GM12878 (cell line): ENCODE measurements at regions not wholly inside any gene's neighbourhood (a gene's known extent, or its start where the extent isn't known, plus 50 kb on each side); places are given as distances from the start of the nearest gene placed in this dataset.

Experiments used
- ATAC-seq: fragments of 200-7000 bp; cut with Tn5 transposase; 3 replicates; pipeline ENCODE4 v1.9.1; 2020; ENCODE audit warnings: mild to moderate bottlenecking, moderate library complexity
- BruUV-seq: library from RNA; stranded (reverse); fragments of 400-500 nt; replicated peaks from 2 replicates; lab custom pipeline; 2021; lab: Mats Ljungman, UMichigan
- CTCF ChIA-PET: fragments of 300-600 bp; sonication (Branson Sonifier 250); formaldehyde crosslinking; extraction: SDS; loops from one replicate; lab custom pipeline; 2021; ENCODE audit warnings: inconsistent platforms; lab: Yijun Ruan, JAX
- POLR2A ChIA-PET: fragments of 350-600 bp; formaldehyde crosslinking; extraction: SDS; loops from one replicate; lab custom pipeline; 2021; ENCODE audit warnings: inconsistent platforms; lab: Charles Lee
- RAD21 ChIA-PET: fragments of 300-600 bp; sonication (Branson Sonifier 250); formaldehyde crosslinking; loops from one replicate; lab custom pipeline; 2023; ENCODE audit warnings: antibody characterized with exemption; ENCODE audit not compliant: unreplicated experiment; lab: Charles Lee
- SMC1A ChIA-PET: fragments of 300-600 bp; sonication (Branson Sonifier 250); formaldehyde crosslinking; loops from one replicate; lab custom pipeline; 2023; ENCODE audit not compliant: unreplicated experiment, uncharacterized antibody; lab: Charles Lee
- DNase-seq: peaks from one replicate; pipeline ENCODE4 v3.0.0-alpha.2; 2011; ENCODE audit warnings: low read depth, low spot score
- FAIRE-seq: peaks from 3 replicates; lab custom pipeline; 2011; peaks lifted over from hg19 to GRCh38; lab: Jason Lieb, UNC
- H2AFZ ChIP-seq: 2 replicates; pipeline ENCODE4 v1.6.0; 2011; ENCODE audit warnings: low read depth, low read length, control low read depth; ENCODE audit not compliant: control insufficient read depth
- H3K27ac ChIP-seq: 2 replicates; pipeline ENCODE4 v1.5.1; 2011; ENCODE audit warnings: control low read depth; ENCODE audit not compliant: control insufficient read depth, insufficient read depth
- H3K27me3 ChIP-seq, 2 experiments: replicated peaks in 1 of 2; 2 replicates each; pipeline versions ENCODE4 v1.6.0 to v1.6.1; 2011; ENCODE audit warnings: low read length in 1 of 2; ENCODE audit not compliant: control insufficient read depth in 2 of 2, insufficient read depth in 2 of 2
- H3K36me3 ChIP-seq, 2 experiments: 2 replicates each; pipeline ENCODE4 v1.5.1; 2011; ENCODE audit warnings: low read length in 1 of 2; ENCODE audit not compliant: control insufficient read depth in 2 of 2, insufficient read depth in 2 of 2
- H3K4me1 ChIP-seq: 2 replicates; pipeline ENCODE4 v1.6.1; 2011; ENCODE audit warnings: mild to moderate bottlenecking, low read length, moderate library complexity, mixed read lengths; ENCODE audit not compliant: control insufficient read depth, insufficient read depth
- H3K4me2 ChIP-seq: 2 replicates; pipeline ENCODE4 v1.6.0; 2011; ENCODE audit warnings: control low read depth; ENCODE audit not compliant: control insufficient read depth, insufficient read depth
- H3K4me3 ChIP-seq: fragments of 200-600 bp; sonication (generic); 2 replicates; pipeline ENCODE4 v1.5.1; 2016
- H3K79me2 ChIP-seq: 2 replicates; pipeline ENCODE4 v1.6.0; 2011; ENCODE audit warnings: low read length; ENCODE audit not compliant: control insufficient read depth, insufficient read depth
- H3K9ac ChIP-seq: 2 replicates; pipeline ENCODE4 v1.8.0; 2011; ENCODE audit warnings: low read length, control low read depth, mixed read lengths; ENCODE audit not compliant: control insufficient read depth, insufficient read depth
- H3K9me3 ChIP-seq: replicated peaks from 3 replicates; pipeline ENCODE4 v1.5.1; 2011; ENCODE audit warnings: mild to moderate bottlenecking, low read length; ENCODE audit not compliant: control insufficient read depth, insufficient read depth
- H4K20me1 ChIP-seq: 2 replicates; pipeline ENCODE4 v1.6.0; 2011; ENCODE audit not compliant: control insufficient read depth, insufficient read depth
- BACH1 ChIP-seq: fragments of 450-650 bp; IDR thresholded peaks from 2 replicates; pipeline ENCODE4 v1.6.1; 2017; ENCODE audit warnings: mild to moderate bottlenecking, borderline replicate concordance
- CBFB ChIP-seq: IDR thresholded peaks from 2 replicates; pipeline ENCODE4 v1.6.1; 2016; ENCODE audit warnings: antibody characterized with exemption, low read depth
- EGR1 ChIP-seq, 2 experiments: IDR thresholded peaks; 1 replicate in 1 of 2; 2 replicates in 1 of 2; pipeline ENCODE4 v1.6.1; 2011 to 2012; ENCODE audit warnings: low read depth in 2 of 2, low read length in 2 of 2, borderline replicate concordance in 1 of 2, mild to moderate bottlenecking in 1 of 2, moderate library complexity in 1 of 2
- FOS ChIP-seq: IDR thresholded peaks from 3 replicates; pipeline ENCODE4 v1.6.1; 2011; ENCODE audit warnings: borderline replicate concordance; ENCODE audit not compliant: insufficient read length; ENCODE audit errors: extremely low read depth
- KDM1A ChIP-seq: fragments of 200-600 bp; sonication (generic); IDR thresholded peaks from 2 replicates; pipeline ENCODE4 v1.6.1; 2016; ENCODE audit warnings: borderline replicate concordance
- PAX5 ChIP-seq: IDR thresholded peaks from 2 replicates; pipeline ENCODE4 v1.6.1; 2011; ENCODE audit warnings: low read depth, low read length, borderline replicate concordance
- PAX8 ChIP-seq: fragments of 450-650 bp; IDR thresholded peaks from 2 replicates; pipeline ENCODE4 v1.6.1; 2017; ENCODE audit warnings: mild to moderate bottlenecking, moderate library complexity
- POLR2A ChIP-seq: IDR thresholded peaks from 2 replicates; pipeline ENCODE4 v1.6.1; 2011; ENCODE audit warnings: low read depth, mild to moderate bottlenecking, low read length
- SMAD1 ChIP-seq: fragments of 450-650 bp; IDR thresholded peaks from 2 replicates; pipeline ENCODE4 v1.6.1; 2018; ENCODE audit warnings: mild to moderate bottlenecking, low read depth; ENCODE audit not compliant: partially characterized antibody
- SP1 ChIP-seq: IDR thresholded peaks from one replicate; pipeline ENCODE4 v1.6.1; 2011; ENCODE audit warnings: low read depth, low read length
- TAF1 ChIP-seq: IDR thresholded peaks from 2 replicates; pipeline ENCODE4 v1.6.1; 2011; ENCODE audit warnings: mild to moderate bottlenecking, low read depth, low read length, borderline replicate concordance
- TBL1XR1 ChIP-seq: IDR thresholded peaks from 2 replicates; pipeline ENCODE4 v1.6.1; 2012; ENCODE audit warnings: low read depth, low read length, improper control_type of control experiment
- TCF12 ChIP-seq: IDR thresholded peaks from 2 replicates; pipeline ENCODE4 v1.6.1; 2011; ENCODE audit warnings: low read depth, mild to moderate bottlenecking, low read length
- TCF7 ChIP-seq: IDR thresholded peaks from 2 replicates; pipeline ENCODE4 v1.6.1; 2014; ENCODE audit warnings: antibody characterized with exemption, borderline replicate concordance
- WGBS: methylation state at CpG from one replicate; pipeline ENCODE4 v1.1.6; 2016; ENCODE audit warnings: low lambda C conversion rate; ENCODE audit not compliant: insufficient replicate concordance, insufficient coverage; ENCODE audit errors: missing lambda C conversion rate; 5-methylcytosine and 5-hydroxymethylcytosine counted together
- in situ Hi-C: fragments of 300-500 bp; cut with MboI; formaldehyde crosslinking; loops from 9 replicates; pipeline ENCODE4 v1.14.3; 2018; ENCODE audit warnings: mixed read lengths
- intact Hi-C: fragments of 100-400 bp; cut with micrococcal nuclease; formaldehyde crosslinking; loops from one replicate; pipeline ENCODE4 v1.14.2; 2022; ENCODE audit not compliant: unreplicated experiment
- TF ChIP-seq, protein P1 (sequence below): fragments of 450-650 bp; IDR thresholded peaks from 2 replicates; pipeline ENCODE4 v1.6.1; 2017; ENCODE audit warnings: low read depth, mild to moderate bottlenecking, moderate library complexity
- TF ChIP-seq, protein P2 (sequence below): fragments of 450-650 bp; IDR thresholded peaks from 2 replicates; pipeline ENCODE4 v1.6.1; 2018; ENCODE audit warnings: borderline replicate concordance, mild to moderate bottlenecking; ENCODE audit not compliant: partially characterized antibody

DNA sequence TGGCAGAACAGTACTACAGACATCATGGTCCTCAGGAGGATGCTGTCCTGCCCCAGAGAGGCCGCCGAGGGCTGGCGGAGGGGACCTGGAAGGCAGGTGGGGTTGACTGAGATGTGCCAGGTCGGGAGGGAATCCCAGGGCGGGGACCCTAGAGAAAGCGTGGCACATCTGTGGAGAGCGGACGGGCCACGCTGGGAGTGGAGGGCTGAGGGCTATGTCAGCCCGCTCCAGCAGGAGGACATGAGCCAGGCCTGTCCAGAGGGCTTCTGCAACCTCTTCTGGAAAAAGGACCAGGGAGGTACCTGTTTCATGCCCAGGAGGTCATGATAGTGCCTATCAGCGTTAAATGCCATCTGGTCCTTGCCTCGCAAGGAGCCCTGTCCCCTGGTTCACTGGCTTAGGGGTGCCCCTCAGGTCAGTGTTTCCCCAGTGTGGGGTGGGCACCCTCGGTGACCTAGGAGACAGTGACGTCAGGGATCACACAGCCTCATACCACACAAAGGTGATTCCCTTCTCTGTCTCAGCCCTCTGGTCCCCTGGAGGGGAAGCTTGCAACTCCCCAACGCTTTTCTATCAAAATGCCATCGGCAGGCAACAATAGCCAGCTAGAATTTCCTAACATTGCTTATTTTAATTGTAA lies 103.6 kb upstream of the IER5L start:
- in situ Hi-C loops: no loop called here
- H3K79me2 ChIP-seq: no peaks in the 10 kb centered on the region
- H3K4me2 ChIP-seq: no peak overlapping the region
- POLR2A ChIA-PET: no interaction called here
- no peaks in the 10 kb centered on the region for H3K36me3 ChIP-seq
- SMC1A ChIA-PET: no interaction called here
- intact Hi-C loops: no loop called here
- no peak overlapping the region for H2AFZ ChIP-seq
- no peak overlapping the region for H3K4me3 ChIP-seq
- BruUV-seq: no TSS peak
- FAIRE-seq (no peak), ATAC-seq (no peak), DNase-seq (no peak)
- WGBS: 77% methylated on average over 16 of the region's 16 CpGs
- CTCF ChIA-PET: no interaction called here
- no peak overlapping the region for H3K27ac ChIP-seq
- no peaks in the 10 kb centered on the region for H3K4me1 ChIP-seq
- H3K9ac ChIP-seq: no peak overlapping the region
- TF ChIP-seq TBL1XR1: no peak
- TF ChIP-seq SMAD1: no peak
- TF ChIP-seq, protein P1, sequence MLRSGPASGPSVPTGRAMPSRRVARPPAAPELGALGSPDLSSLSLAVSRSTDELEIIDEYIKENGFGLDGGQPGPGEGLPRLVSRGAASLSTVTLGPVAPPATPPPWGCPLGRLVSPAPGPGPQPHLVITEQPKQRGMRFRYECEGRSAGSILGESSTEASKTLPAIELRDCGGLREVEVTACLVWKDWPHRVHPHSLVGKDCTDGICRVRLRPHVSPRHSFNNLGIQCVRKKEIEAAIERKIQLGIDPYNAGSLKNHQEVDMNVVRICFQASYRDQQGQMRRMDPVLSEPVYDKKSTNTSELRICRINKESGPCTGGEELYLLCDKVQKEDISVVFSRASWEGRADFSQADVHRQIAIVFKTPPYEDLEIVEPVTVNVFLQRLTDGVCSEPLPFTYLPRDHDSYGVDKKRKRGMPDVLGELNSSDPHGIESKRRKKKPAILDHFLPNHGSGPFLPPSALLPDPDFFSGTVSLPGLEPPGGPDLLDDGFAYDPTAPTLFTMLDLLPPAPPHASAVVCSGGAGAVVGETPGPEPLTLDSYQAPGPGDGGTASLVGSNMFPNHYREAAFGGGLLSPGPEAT: no peak
- TF ChIP-seq POLR2A: no peak
- TF ChIP-seq TCF7: no peak
- TF ChIP-seq KDM1A: no peak
- TF ChIP-seq, protein P2, sequence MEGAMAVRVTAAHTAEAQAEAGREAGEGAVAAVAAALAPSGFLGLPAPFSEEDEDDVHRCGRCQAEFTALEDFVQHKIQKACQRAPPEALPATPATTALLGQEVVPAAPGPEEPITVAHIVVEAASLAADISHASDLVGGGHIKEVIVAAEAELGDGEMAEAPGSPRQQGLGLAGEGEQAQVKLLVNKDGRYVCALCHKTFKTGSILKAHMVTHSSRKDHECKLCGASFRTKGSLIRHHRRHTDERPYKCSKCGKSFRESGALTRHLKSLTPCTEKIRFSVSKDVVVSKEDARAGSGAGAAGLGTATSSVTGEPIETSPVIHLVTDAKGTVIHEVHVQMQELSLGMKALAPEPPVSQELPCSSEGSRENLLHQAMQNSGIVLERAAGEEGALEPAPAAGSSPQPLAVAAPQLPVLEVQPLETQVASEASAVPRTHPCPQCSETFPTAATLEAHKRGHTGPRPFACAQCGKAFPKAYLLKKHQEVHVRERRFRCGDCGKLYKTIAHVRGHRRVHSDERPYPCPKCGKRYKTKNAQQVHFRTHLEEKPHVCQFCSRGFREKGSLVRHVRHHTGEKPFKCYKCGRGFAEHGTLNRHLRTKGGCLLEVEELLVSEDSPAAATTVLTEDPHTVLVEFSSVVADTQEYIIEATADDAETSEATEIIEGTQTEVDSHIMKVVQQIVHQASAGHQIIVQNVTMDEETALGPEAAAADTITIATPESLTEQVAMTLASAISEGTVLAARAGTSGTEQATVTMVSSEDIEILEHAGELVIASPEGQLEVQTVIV: no peak
- TF ChIP-seq TAF1: no peak
- no peak for TF ChIP-seq EGR1 (IDR thresholded peaks at IDR 0.05; ENCODE audit: borderline replicate concordance in 1 of 2, low read depth in 2 of 2, low read length in 2 of 2)
- TF ChIP-seq BACH1: no peak
- no peak for TF ChIP-seq PAX8
- TF ChIP-seq PAX5: no peak
- no peak for TF ChIP-seq CBFB
- TF ChIP-seq SP1: no peak
- TF ChIP-seq TCF12: no peak
- TF ChIP-seq FOS: no peak
- RAD21 ChIA-PET: no interaction called here
- no peaks in the 10 kb centered on the region; a peak in 1 of 4 replicates for H3K27me3 ChIP-seq
- no peaks in the 10 kb centered on the region for H4K20me1 ChIP-seq
- no peaks in the 10 kb centered on the region for H3K9me3 ChIP-seq
